Naive B cell (primary cell): ENCODE measurements at regions not wholly inside any gene's neighbourhood (a gene's known extent, or its start where the extent isn't known, plus 50 kb on each side); places are given as distances from the start of the nearest gene placed in this dataset.
"Not testable (repeated sequence)": the region's sequence is repeated elsewhere in the genome, so short reads cannot be mapped to it uniquely, and the experiment has no call there.

Experiments
- ATAC-seq, 2 donors: fragments of 150-1000 bp; cut with Tn5 transposase; 2 replicates each; pipeline ENCODE4 v1.10.0; 2021; ENCODE audit warnings: low read depth in 2 of 2, mild to moderate bottlenecking in 2 of 2, moderate library complexity in 2 of 2
- DNase-seq: peaks from one replicate; pipeline ENCODE4 v3.0.0; 2022
- H3K27ac Mint-ChIP-seq, 6 donors: one replicate each; pipeline ENCODE4 v1.8.0; 2020 to 2022; ENCODE audit warnings: mild to moderate bottlenecking in 6 of 6, mixed read lengths in 6 of 6, moderate library complexity in 5 of 6, inconsistent platforms in 2 of 6
- H3K27me3 Mint-ChIP-seq, 3 donors: one replicate each; pipeline ENCODE4 v1.8.0; 2021 to 2022; ENCODE audit warnings: mixed read lengths in 3 of 3, mild to moderate bottlenecking in 1 of 3
- H3K36me3 Mint-ChIP-seq, 2 donors: one replicate each; pipeline ENCODE4 v1.8.0; 2020 to 2022; ENCODE audit warnings: mixed read lengths in 2 of 2, inconsistent platforms in 1 of 2, mild to moderate bottlenecking in 1 of 2
- H3K4me1 Mint-ChIP-seq, 3 donors: one replicate each; pipeline ENCODE4 v1.8.0; 2020 to 2022; ENCODE audit warnings: mixed read lengths in 3 of 3, inconsistent platforms in 1 of 3, mild to moderate bottlenecking in 1 of 3, moderate library complexity in 1 of 3
- H3K4me3 Mint-ChIP-seq, 8 donors: one replicate each; pipeline ENCODE4 v1.8.0; 2020 to 2022; ENCODE audit warnings: mild to moderate bottlenecking in 8 of 8, mixed read lengths in 8 of 8, moderate library complexity in 8 of 8, inconsistent platforms in 2 of 8
- H3K9me3 Mint-ChIP-seq, 7 donors: one replicate each; pipeline ENCODE4 v1.8.0; 2020 to 2022; ENCODE audit warnings: mixed read lengths in 7 of 7, mild to moderate bottlenecking in 5 of 7, inconsistent platforms in 2 of 7, moderate library complexity in 1 of 7

GRCh38 chr3:148577579-148577978, 120.1 kb upstream of the AGTR1 start:
- H3K9me3 Mint-ChIP-seq = peaks cover 0 to 15% (median 0%) of the 10 kb centered on the region in 7 donors
- H3K4me1 Mint-ChIP-seq, H3K27ac Mint-ChIP-seq, DNase-seq, H3K4me3 Mint-ChIP-seq, H3K27me3 Mint-ChIP-seq, H3K36me3 Mint-ChIP-seq, ATAC-seq: not testable (repeated sequence)

GRCh38 chr3:148582126-148582525, 115.6 kb upstream of the AGTR1 start:
- H3K9me3 Mint-ChIP-seq = peaks cover 0 to 6% (median 0%) of the 10 kb centered on the region in 7 donors
- H3K27me3 Mint-ChIP-seq = no peaks in the 10 kb centered on the region
- DNase-seq (no peak), ATAC-seq (no peak)
- no peaks in the 10 kb centered on the region for H3K36me3 Mint-ChIP-seq
- H3K4me1 Mint-ChIP-seq = no peaks in the 10 kb centered on the region
- H3K4me3 Mint-ChIP-seq = no peak overlapping the region
- H3K27ac Mint-ChIP-seq = no peak overlapping the region

- H3K4me3 Mint-ChIP-seq = no peak overlapping the region
- no peak overlapping the region for H3K27ac Mint-ChIP-seq
- H3K27me3 Mint-ChIP-seq = no peaks in the 10 kb centered on the region
- no peak for ATAC-seq
- no peaks in the 10 kb centered on the region for H3K4me1 Mint-ChIP-seq
- no peaks in the 10 kb centered on the region for H3K9me3 Mint-ChIP-seq
- DNase-seq = no peak
- no peaks in the 10 kb centered on the region for H3K36me3 Mint-ChIP-seq
Measured at GRCh38 chr3:148583793-148584192, 113.9 kb upstream of the AGTR1 start.

- no peak overlapping the region for H3K4me3 Mint-ChIP-seq
- no peaks in the 10 kb centered on the region for H3K9me3 Mint-ChIP-seq
- no peak for DNase-seq
- no peak for ATAC-seq
- no peaks in the 10 kb centered on the region for H3K36me3 Mint-ChIP-seq
- H3K4me1 Mint-ChIP-seq = no peaks in the 10 kb centered on the region
- H3K27me3 Mint-ChIP-seq = no peaks in the 10 kb centered on the region
- no peak overlapping the region for H3K27ac Mint-ChIP-seq
Measured at GRCh38 chr3:148584438-148584837, 113.3 kb upstream of the AGTR1 start.

- Mint-ChIP-seq H3K4me1 (no peaks in the 10 kb centered on the region), H3K27me3 (no peaks in the 10 kb centered on the region), H3K9me3 (peaks cover 0 to 1% (median 0%) of the 10 kb centered on the region in 7 donors), H3K36me3 (no peaks in the 10 kb centered on the region), H3K4me3 (no peak overlapping the region), H3K27ac (no peak overlapping the region)
- ATAC-seq (no peak), DNase-seq (no peak)
Measured at GRCh38 chr3:148585671-148586379, 111.9 kb upstream of the AGTR1 start.

- no peak for DNase-seq
- H3K36me3 Mint-ChIP-seq = no peaks in the 10 kb centered on the region
- H3K27me3 Mint-ChIP-seq = no peaks in the 10 kb centered on the region
- ATAC-seq = no peak
- H3K27ac Mint-ChIP-seq = no peak overlapping the region
- H3K9me3 Mint-ChIP-seq = peaks cover 0 to 6% (median 1%) of the 10 kb centered on the region in 7 donors
- no peaks in the 10 kb centered on the region for H3K4me1 Mint-ChIP-seq
- H3K4me3 Mint-ChIP-seq = no peak overlapping the region
Measured at GRCh38 chr3:148588291-148588690, 109.4 kb upstream of the AGTR1 start.

GRCh38 chr3:148591525-148591924, 106.2 kb upstream of the AGTR1 start:
- Mint-ChIP-seq H3K27ac (no peak overlapping the region), H3K9me3 (peaks cover 0 to 6% (median 2%) of the 10 kb centered on the region in 7 donors), H3K36me3 (no peaks in the 10 kb centered on the region), H3K4me1 (no peaks in the 10 kb centered on the region), H3K27me3 (no peaks in the 10 kb centered on the region), H3K4me3 (no peak overlapping the region)
- no peak for DNase-seq
- no peak for ATAC-seq

GRCh38 chr3:148598619-148599018, 99.1 kb upstream of the AGTR1 start:
- Mint-ChIP-seq H3K27ac (no peak overlapping the region), H3K4me1 (no peaks in the 10 kb centered on the region), H3K36me3 (no peaks in the 10 kb centered on the region), H3K27me3 (no peaks in the 10 kb centered on the region), H3K9me3 (peaks cover 0 to 5% (median 0%) of the 10 kb centered on the region in 7 donors), H3K4me3 (no peak overlapping the region)
- DNase-seq = no peak
- ATAC-seq = no peak

GRCh38 chr3:148599481-148599880, 98.2 kb upstream of the AGTR1 start:
- no peak for DNase-seq
- Mint-ChIP-seq H3K4me1 (no peaks in the 10 kb centered on the region), H3K9me3 (peaks cover 0 to 5% (median 0%) of the 10 kb centered on the region in 7 donors), H3K27me3 (no peaks in the 10 kb centered on the region), H3K36me3 (no peaks in the 10 kb centered on the region), H3K27ac (no peak overlapping the region), H3K4me3 (no peak overlapping the region)
- ATAC-seq = no peak

- H3K4me3 Mint-ChIP-seq = no peak overlapping the region
- no peaks in the 10 kb centered on the region for H3K27me3 Mint-ChIP-seq
- no peaks in the 10 kb centered on the region for H3K4me1 Mint-ChIP-seq
- no peak for ATAC-seq
- DNase-seq = no peak
- no peak overlapping the region for H3K27ac Mint-ChIP-seq
- no peaks in the 10 kb centered on the region for H3K36me3 Mint-ChIP-seq
- peaks cover 0 to 5% (median 0%) of the 10 kb centered on the region in 7 donors for H3K9me3 Mint-ChIP-seq
Measured at GRCh38 chr3:148600440-148600839, 97.3 kb upstream of the AGTR1 start.

GRCh38 chr3:148600902-148601765, 96.6 kb upstream of the AGTR1 start:
- H3K36me3 Mint-ChIP-seq = no peaks in the 10 kb centered on the region
- peaks cover 0 to 4% (median 0%) of the 10 kb centered on the region in 7 donors for H3K9me3 Mint-ChIP-seq
- H3K27me3 Mint-ChIP-seq = no peaks in the 10 kb centered on the region
- DNase-seq = no peak
- no peak for ATAC-seq
- H3K4me3 Mint-ChIP-seq = no peak overlapping the region
- H3K27ac Mint-ChIP-seq = no peak overlapping the region
- H3K4me1 Mint-ChIP-seq = no peaks in the 10 kb centered on the region

GRCh38 chr3:148601766-148602685, 95.7 kb upstream of the AGTR1 start:
- H3K27me3 Mint-ChIP-seq = no peaks in the 10 kb centered on the region
- H3K36me3 Mint-ChIP-seq = no peaks in the 10 kb centered on the region
- H3K9me3 Mint-ChIP-seq = peaks cover 0 to 8% (median 0%) of the 10 kb centered on the region in 7 donors
- ATAC-seq (no peak), DNase-seq (no peak)
- H3K4me3 Mint-ChIP-seq = no peak overlapping the region
- H3K4me1 Mint-ChIP-seq = no peaks in the 10 kb centered on the region
- no peak overlapping the region for H3K27ac Mint-ChIP-seq

- Mint-ChIP-seq H3K36me3 (no peaks in the 10 kb centered on the region), H3K9me3 (peaks cover 0 to 8% (median 0%) of the 10 kb centered on the region in 7 donors), H3K4me1 (no peaks in the 10 kb centered on the region), H3K27me3 (no peaks in the 10 kb centered on the region), H3K4me3 (no peak overlapping the region), H3K27ac (no peak overlapping the region)
- DNase-seq = no peak
- no peak for ATAC-seq
Measured at GRCh38 chr3:148604270-148605085, 93.2 kb upstream of the AGTR1 start.
